Caco-2 (cell line): ENCODE measurements at regions not wholly inside any gene's neighbourhood (a gene's known extent, or its start where the extent isn't known, plus 50 kb on each side); places are given as distances from the start of the nearest gene placed in this dataset.

Experiments
- BruUV-seq: library from RNA; stranded (reverse); fragments of 400-500 nt; replicated peaks from 2 replicates; lab custom pipeline; 2021; lab: Mats Ljungman, UMichigan
- CTCF ChIA-PET: fragments of 300-600 bp; sonication (Branson Sonifier 250); formaldehyde crosslinking; loops from one replicate; lab custom pipeline; 2022; ENCODE audit warnings: antibody characterized with exemption; lab: Charles Lee
- POLR2A ChIA-PET: fragments of 300-600 bp; sonication (Branson Sonifier 250); formaldehyde crosslinking; loops from one replicate; lab custom pipeline; 2022; ENCODE audit warnings: antibody characterized with exemption; lab: Charles Lee
- DNase-seq, 2 experiments: peaks; one replicate each; pipeline versions ENCODE4 v3.0.0 to v3.0.0-alpha.2; 2020 to 2022
- H3K27me3 ChIP-seq: replicated peaks from 2 replicates; pipeline ENCODE4 v1.6.0; 2011; ENCODE audit warnings: low read length; ENCODE audit not compliant: control insufficient read depth, insufficient read depth
- H3K36me3 ChIP-seq: 2 replicates; pipeline ENCODE4 v1.5.1; 2011; ENCODE audit warnings: low read length; ENCODE audit not compliant: control insufficient read depth, insufficient read depth
- H3K4me1 ChIP-seq: fragments of 250-450 bp; sonication (Bioruptor Pico); 2 replicates; pipeline ENCODE4 v1.5.1; 2020; ENCODE audit warnings: mild to moderate bottlenecking
- H3K4me3 ChIP-seq: 2 replicates; pipeline ENCODE4 v1.5.1; 2011; ENCODE audit warnings: low read depth, mild to moderate bottlenecking, control low read depth, low read length
- H3K9me3 ChIP-seq: fragments of 250-450 bp; sonication (Bioruptor Pico); 2 replicates; pipeline ENCODE4 v1.5.1; 2020; ENCODE audit warnings: mild to moderate bottlenecking, moderate library complexity
- H3K27ac Mint-ChIP-seq: one replicate; pipeline ENCODE4 v1.8.0; 2022; ENCODE audit warnings: mixed read lengths; ENCODE audit not compliant: unreplicated experiment
- H3K27me3 Mint-ChIP-seq: one replicate; pipeline ENCODE4 v1.8.0; 2022; ENCODE audit warnings: mixed read lengths; ENCODE audit not compliant: insufficient read depth, unreplicated experiment
- H3K36me3 Mint-ChIP-seq: one replicate; pipeline ENCODE4 v1.8.0; 2022; ENCODE audit warnings: mild to moderate bottlenecking, mixed read lengths; ENCODE audit not compliant: insufficient read depth, unreplicated experiment
- H3K4me1 Mint-ChIP-seq: one replicate; pipeline ENCODE4 v1.8.0; 2022; ENCODE audit warnings: low read depth, mixed read lengths; ENCODE audit not compliant: unreplicated experiment
- H3K4me3 Mint-ChIP-seq: one replicate; pipeline ENCODE4 v1.8.0; 2022; ENCODE audit warnings: mild to moderate bottlenecking, moderate library complexity, mixed read lengths; ENCODE audit not compliant: unreplicated experiment
- H3K9me3 Mint-ChIP-seq: one replicate; pipeline ENCODE4 v1.8.0; 2022; ENCODE audit warnings: mixed read lengths; ENCODE audit not compliant: unreplicated experiment
- intact Hi-C: fragments of 100-400 bp; cut with micrococcal nuclease; formaldehyde crosslinking; loops from one replicate; pipeline ENCODE4 v1.10.0; 2022; ENCODE audit not compliant: unreplicated experiment
- TF ChIP-seq, protein P1 (sequence below), 2 experiments: fragments of 200-600 bp in 1 of 2; IDR thresholded peaks; 1 replicate in 1 of 2; 2 replicates in 1 of 2; pipeline versions ENCODE4 v1.5.1 to v1.8.0; 2011 to 2022; ENCODE audit warnings: antibody characterized with exemption in 1 of 2, control low read depth in 1 of 2, inconsistent platforms in 1 of 2, low read depth in 1 of 2, low read length in 1 of 2, mild to moderate bottlenecking in 1 of 2, moderate library complexity in 1 of 2; ENCODE audit not compliant: insufficient read depth in 1 of 2, severe bottlenecking in 1 of 2, unreplicated experiment in 1 of 2

DNA sequence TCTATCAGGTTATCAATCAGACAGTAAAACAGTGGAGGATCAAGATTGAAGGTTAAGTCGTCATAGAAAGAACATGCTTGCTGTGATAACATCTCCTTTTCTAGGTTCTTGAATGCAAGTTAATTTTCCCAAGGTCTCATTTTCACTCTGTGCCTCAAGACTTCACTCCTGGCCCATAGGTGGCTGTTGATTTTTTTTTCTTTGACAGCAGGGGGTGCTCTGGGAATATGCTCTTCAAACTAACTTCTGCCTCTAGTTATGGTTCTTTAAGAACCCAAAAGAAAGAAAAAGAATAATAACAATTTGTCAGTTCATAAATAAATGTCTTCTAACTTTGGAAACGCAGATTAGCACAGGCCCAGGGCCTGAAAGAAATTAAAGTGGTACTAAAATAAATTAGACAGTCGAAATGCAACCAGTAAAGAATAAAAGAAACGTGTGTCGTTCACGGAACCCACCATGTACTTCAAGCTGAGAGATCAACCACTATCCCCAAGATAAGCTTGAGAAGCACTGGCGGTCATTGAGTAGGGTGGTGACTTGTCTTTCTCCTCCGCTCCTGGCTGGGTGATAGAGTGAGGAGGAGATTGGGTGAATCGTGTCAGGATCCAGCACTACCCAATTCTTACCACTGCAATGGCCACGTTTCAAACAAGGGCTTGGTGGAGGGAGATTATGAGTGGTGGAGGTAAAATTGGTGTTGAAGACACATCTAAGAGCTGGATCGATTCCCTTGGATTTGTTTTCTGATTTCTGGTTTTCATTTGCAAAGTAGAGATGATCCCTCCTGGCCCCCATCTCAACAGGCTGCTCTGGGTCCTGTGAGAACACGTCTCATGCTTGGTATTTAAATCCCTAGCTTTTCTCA lies 93.4 kb upstream of the IRX4 start:
- H3K9me3 Mint-ChIP-seq = no peaks in the 10 kb centered on the region
- Histone ChIP-seq H3K36me3 (no peaks in the 10 kb centered on the region), H3K4me3 (no peak overlapping the region), H3K9me3 (no peaks in the 10 kb centered on the region), H3K4me1 (no peaks in the 10 kb centered on the region), H3K27me3 (no peaks in the 10 kb centered on the region; the same call in 1 of the 2 replicates)
- peaks cover 24% of the 10 kb centered on the region for H3K27me3 Mint-ChIP-seq
- no peak overlapping the region for H3K4me3 Mint-ChIP-seq
- H3K27ac Mint-ChIP-seq = no peak overlapping the region
- no peak for DNase-seq
- ChIA-PET CTCF (interaction anchor here (0.6 kb wide), 1 partner anchor 589 kb away, joined by 3 read pairs; no protein-coding TSS in a partner anchor), POLR2A (no interaction called here)
- TF ChIP-seq, protein P1, sequence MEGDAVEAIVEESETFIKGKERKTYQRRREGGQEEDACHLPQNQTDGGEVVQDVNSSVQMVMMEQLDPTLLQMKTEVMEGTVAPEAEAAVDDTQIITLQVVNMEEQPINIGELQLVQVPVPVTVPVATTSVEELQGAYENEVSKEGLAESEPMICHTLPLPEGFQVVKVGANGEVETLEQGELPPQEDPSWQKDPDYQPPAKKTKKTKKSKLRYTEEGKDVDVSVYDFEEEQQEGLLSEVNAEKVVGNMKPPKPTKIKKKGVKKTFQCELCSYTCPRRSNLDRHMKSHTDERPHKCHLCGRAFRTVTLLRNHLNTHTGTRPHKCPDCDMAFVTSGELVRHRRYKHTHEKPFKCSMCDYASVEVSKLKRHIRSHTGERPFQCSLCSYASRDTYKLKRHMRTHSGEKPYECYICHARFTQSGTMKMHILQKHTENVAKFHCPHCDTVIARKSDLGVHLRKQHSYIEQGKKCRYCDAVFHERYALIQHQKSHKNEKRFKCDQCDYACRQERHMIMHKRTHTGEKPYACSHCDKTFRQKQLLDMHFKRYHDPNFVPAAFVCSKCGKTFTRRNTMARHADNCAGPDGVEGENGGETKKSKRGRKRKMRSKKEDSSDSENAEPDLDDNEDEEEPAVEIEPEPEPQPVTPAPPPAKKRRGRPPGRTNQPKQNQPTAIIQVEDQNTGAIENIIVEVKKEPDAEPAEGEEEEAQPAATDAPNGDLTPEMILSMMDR (IDR thresholded peaks at IDR 0.05; ENCODE audit: insufficient read depth in 1 of 2, low read depth in 1 of 2, low read length in 1 of 2, severe bottlenecking in 1 of 2, unreplicated experiment in 1 of 2) = peak in 1 of 2 experiments; percentile 12
- no peaks in the 10 kb centered on the region for H3K4me1 Mint-ChIP-seq
- intact Hi-C loops = no loop called here
- BruUV-seq = no TSS peak
- H3K36me3 Mint-ChIP-seq = no peaks in the 10 kb centered on the region

DNA sequence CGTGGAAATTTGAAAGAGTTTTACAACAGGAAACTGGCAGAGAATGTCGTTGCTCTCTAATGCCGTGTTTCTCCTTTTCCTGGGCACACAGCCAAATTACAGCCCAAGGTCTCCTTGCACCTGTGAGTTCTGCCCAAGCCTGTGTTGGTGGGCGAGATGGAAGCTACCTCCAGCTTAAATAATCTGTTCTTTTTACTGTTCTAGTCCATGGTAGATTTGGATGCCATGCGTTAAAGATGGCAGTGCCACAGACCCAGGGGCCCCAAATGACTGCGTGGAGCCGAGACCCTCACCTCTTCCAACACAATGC lies 92.6 kb upstream of the IRX4 start:
- BruUV-seq = no TSS peak
- POLR2A ChIA-PET = no interaction called here
- intact Hi-C loops = no loop called here

DNA sequence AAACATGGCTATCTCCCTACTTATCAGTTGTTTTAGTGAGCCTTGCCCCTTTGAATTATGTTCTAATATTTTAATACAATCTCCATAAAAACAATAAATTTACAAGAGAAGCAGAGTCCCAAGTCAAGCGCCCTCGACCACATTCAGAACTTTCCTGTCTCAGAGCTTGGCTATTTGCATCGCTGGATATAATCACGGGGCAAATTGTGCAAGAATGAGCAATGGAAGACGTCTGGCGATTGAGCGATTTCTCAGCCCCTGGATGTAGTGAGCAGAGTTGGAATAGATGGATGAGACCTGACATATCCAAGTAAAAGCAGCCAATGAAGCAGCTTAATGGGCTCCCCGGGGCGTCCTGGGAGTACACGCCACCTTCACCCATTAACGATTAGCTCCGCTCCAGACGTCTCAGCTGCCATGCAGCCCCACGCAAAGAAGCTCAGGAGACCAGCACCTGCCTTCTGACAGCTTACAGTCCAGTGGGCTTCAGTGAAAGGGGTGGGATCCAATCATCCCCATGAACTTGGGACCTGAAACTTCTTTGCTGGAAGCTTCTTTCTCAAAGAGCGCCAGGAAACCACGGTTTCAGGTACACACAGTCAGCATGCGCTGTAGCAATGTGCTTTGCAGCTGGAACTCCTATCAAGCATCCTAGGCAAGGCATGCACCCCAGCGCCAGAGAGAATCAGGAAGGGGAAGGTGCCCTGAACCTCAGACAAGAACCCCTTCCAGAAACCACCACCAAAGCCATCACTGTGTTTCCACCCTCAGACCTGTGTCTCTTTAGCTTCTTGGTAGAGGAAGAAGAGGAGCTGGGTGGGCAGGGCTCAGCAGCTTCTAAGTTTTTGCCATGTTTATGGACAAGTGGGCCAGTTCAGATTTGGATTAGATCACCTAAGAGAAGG lies 92.0 kb upstream of the IRX4 start:
- no peak overlapping the region for H3K27ac Mint-ChIP-seq
- intact Hi-C loops = no loop called here
- H3K4me1 Mint-ChIP-seq = no peaks in the 10 kb centered on the region
- no peaks in the 10 kb centered on the region for H3K9me3 Mint-ChIP-seq
- H3K27me3 ChIP-seq = no peaks in the 10 kb centered on the region; the same call in 1 of the 2 replicates
- TF ChIP-seq, protein P1 (IDR thresholded peaks at IDR 0.05; ENCODE audit: insufficient read depth in 1 of 2, low read depth in 1 of 2, low read length in 1 of 2, severe bottlenecking in 1 of 2, unreplicated experiment in 1 of 2) = no peak
- H3K27me3 Mint-ChIP-seq = peaks cover 24% of the 10 kb centered on the region
- H3K4me1 ChIP-seq = no peaks in the 10 kb centered on the region
- ChIA-PET POLR2A (no interaction called here), CTCF (no interaction called here)
- no peak overlapping the region for H3K4me3 ChIP-seq
- BruUV-seq = no TSS peak
- no peak overlapping the region for H3K4me3 Mint-ChIP-seq
- no peak for DNase-seq
- no peaks in the 10 kb centered on the region for H3K9me3 ChIP-seq
- H3K36me3 Mint-ChIP-seq = no peaks in the 10 kb centered on the region
- no peaks in the 10 kb centered on the region for H3K36me3 ChIP-seq

More for the DNA sequence above, 92.6 kb upstream of the IRX4 start:
- Mint-ChIP-seq H3K4me1 (no peaks in the 10 kb centered on the region), H3K9me3 (no peaks in the 10 kb centered on the region), H3K27ac (no peak overlapping the region), H3K36me3 (no peaks in the 10 kb centered on the region), H3K27me3 (peaks cover 24% of the 10 kb centered on the region), H3K4me3 (no peak overlapping the region)
- CTCF ChIA-PET = interaction anchor here (0.6 kb wide), 1 partner anchor 588 kb away, joined by 3 read pairs; no protein-coding TSS in a partner anchor
- no peak for DNase-seq
- Histone ChIP-seq H3K4me3 (no peak overlapping the region), H3K4me1 (no peaks in the 10 kb centered on the region), H3K9me3 (no peaks in the 10 kb centered on the region), H3K36me3 (no peaks in the 10 kb centered on the region), H3K27me3 (no peaks in the 10 kb centered on the region; the same call in 1 of the 2 replicates)
- TF ChIP-seq, protein P1 (IDR thresholded peaks at IDR 0.05; ENCODE audit: insufficient read depth in 1 of 2, low read depth in 1 of 2, low read length in 1 of 2, severe bottlenecking in 1 of 2, unreplicated experiment in 1 of 2) = no peak
